Panc1 (cell line): ENCODE measurements at regions not wholly inside any gene's neighbourhood (a gene's known extent, or its start where the extent isn't known, plus 50 kb on each side); places are given as distances from the start of the nearest gene placed in this dataset.

ENCODE experiments used
- ATAC-seq: fragments of 200-7000 bp; cut with Tn5 transposase; 2 replicates; pipeline ENCODE4 v1.9.1; 2020; ENCODE audit warnings: mild to moderate bottlenecking, moderate library complexity
- BruUV-seq: library from RNA; stranded (reverse); fragments of 400-500 nt; replicated peaks from 2 replicates; lab custom pipeline; 2021; lab: Mats Ljungman, UMichigan
- CTCF ChIA-PET: fragments of 300-600 bp; sonication (Branson Sonifier 250); formaldehyde crosslinking; loops from one replicate; lab custom pipeline; 2022; ENCODE audit warnings: antibody characterized with exemption; lab: Charles Lee
- POLR2A ChIA-PET: fragments of 300-600 bp; sonication (Branson Sonifier 250); formaldehyde crosslinking; loops from one replicate; lab custom pipeline; 2022; ENCODE audit warnings: antibody characterized with exemption; lab: Charles Lee
- DNase-seq: peaks from one replicate; pipeline ENCODE4 v3.0.0-alpha.2; 2010; ENCODE audit warnings: low read depth, low spot score
- H3K27ac ChIP-seq: 2 replicates; pipeline ENCODE4 v1.5.1; 2011; ENCODE audit warnings: mild to moderate bottlenecking, low read length, inconsistent platforms
- H3K27me3 ChIP-seq: fragments of 200-500 bp; sonication (Bioruptor generic); 2 replicates; pipeline ENCODE4 v1.6.0; 2014; ENCODE audit warnings: low read length, inconsistent platforms; ENCODE audit not compliant: control insufficient read depth, insufficient read depth
- H3K36me3 ChIP-seq: fragments of 200-500 bp; sonication (Bioruptor generic); 2 replicates; pipeline ENCODE4 v1.5.1; 2014; ENCODE audit warnings: inconsistent platforms, mild to moderate bottlenecking, low read length, moderate library complexity; ENCODE audit not compliant: control insufficient read depth, insufficient read depth
- H3K4me1 ChIP-seq: 2 replicates; pipeline ENCODE4 v1.5.1; 2011; ENCODE audit warnings: inconsistent platforms, mild to moderate bottlenecking, low read length, moderate library complexity; ENCODE audit not compliant: control insufficient read depth, insufficient read depth
- H3K4me3 ChIP-seq, 2 experiments: 2 replicates each; pipeline ENCODE4 v1.5.1; 2011 to 2012; ENCODE audit warnings: low read depth in 2 of 2, low read length in 2 of 2, mild to moderate bottlenecking in 2 of 2, inconsistent platforms in 1 of 2, moderate library complexity in 1 of 2
- H3K9me3 ChIP-seq: fragments of 200-500 bp; sonication (Bioruptor generic); 2 replicates; pipeline ENCODE4 v1.5.1; 2014; ENCODE audit warnings: low read depth, mild to moderate bottlenecking, inconsistent platforms, low read length, moderate library complexity; ENCODE audit not compliant: control insufficient read depth, insufficient read depth
- POLR2AphosphoS5 ChIP-seq: IDR thresholded peaks from 2 replicates; pipeline ENCODE4 v1.6.1; 2012; ENCODE audit warnings: mild to moderate bottlenecking, low read depth, low read length, moderate library complexity
- SIN3A ChIP-seq: IDR thresholded peaks from 2 replicates; pipeline ENCODE4 v1.6.1; 2012; ENCODE audit warnings: low read depth, mild to moderate bottlenecking, low read length, moderate library complexity, borderline replicate concordance; ENCODE audit not compliant: insufficient read depth
- TCF7L2 ChIP-seq: IDR thresholded peaks from 2 replicates; pipeline ENCODE4 v1.6.1; 2011; ENCODE audit warnings: mild to moderate bottlenecking, low read depth, low read length, inconsistent platforms
- in situ Hi-C: cut with HindIII; loops from 2 replicates; pipeline ENCODE4 v1.10.0; 2016; ENCODE audit warnings: low sequenced_read_pairs, low pct_unique_long_range_greater_than_20kb
- intact Hi-C: fragments of 100-400 bp; cut with micrococcal nuclease; formaldehyde crosslinking; loops from one replicate; pipeline ENCODE4 v1.10.0; 2022; ENCODE audit not compliant: unreplicated experiment
- TF ChIP-seq, protein P1 (sequence below), 2 experiments: IDR thresholded peaks; 2 replicates each; pipeline ENCODE4 v1.6.1; 2011 to 2012; ENCODE audit warnings: low read depth in 2 of 2, control low read depth in 1 of 2, low read length in 1 of 2, mild to moderate bottlenecking in 1 of 2, moderate library complexity in 1 of 2; ENCODE audit not compliant: insufficient read depth in 1 of 2
- TF ChIP-seq, protein P2 (sequence below): fragments of 450-650 bp; IDR thresholded peaks from 2 replicates; pipeline ENCODE4 v1.5.1; 2017; ENCODE audit warnings: mild to moderate bottlenecking

DNA sequence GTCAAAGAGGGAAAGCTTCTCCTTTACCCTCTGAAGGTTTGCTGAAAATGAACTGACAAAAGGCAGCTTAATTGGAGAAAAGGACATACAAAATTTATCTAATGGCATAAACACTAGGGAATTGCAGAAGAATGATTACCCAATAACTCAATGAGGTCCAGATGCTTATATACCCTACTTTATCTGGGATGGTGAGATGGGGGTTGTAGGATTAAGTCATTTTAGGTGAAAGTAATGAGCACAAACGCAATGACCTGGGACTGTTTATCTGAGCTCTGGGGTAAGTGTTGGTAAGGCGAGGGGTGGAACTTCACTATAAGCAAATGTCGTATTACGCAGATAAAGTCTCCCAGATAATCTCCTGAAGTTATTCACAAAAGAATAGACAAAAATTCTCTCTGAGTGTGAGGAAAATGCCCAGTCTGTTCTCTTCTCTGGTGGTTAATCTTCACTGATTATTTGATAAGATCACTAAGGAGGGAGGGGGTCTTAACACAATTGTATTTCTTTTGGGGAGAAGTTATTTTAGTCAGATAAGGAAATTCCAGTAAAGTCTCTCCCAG lies 1067.8 kb downstream of the DNAJB9 start:
- no TSS peak for BruUV-seq
- POLR2A ChIA-PET = no interaction called here
- no peaks in the 10 kb centered on the region for H3K9me3 ChIP-seq
- no peaks in the 10 kb centered on the region for H3K27me3 ChIP-seq
- no peak for DNase-seq
- TF ChIP-seq SIN3A (no peak), POLR2AphosphoS5 (no peak), TCF7L2 (no peak)
- TF ChIP-seq, protein P1, sequence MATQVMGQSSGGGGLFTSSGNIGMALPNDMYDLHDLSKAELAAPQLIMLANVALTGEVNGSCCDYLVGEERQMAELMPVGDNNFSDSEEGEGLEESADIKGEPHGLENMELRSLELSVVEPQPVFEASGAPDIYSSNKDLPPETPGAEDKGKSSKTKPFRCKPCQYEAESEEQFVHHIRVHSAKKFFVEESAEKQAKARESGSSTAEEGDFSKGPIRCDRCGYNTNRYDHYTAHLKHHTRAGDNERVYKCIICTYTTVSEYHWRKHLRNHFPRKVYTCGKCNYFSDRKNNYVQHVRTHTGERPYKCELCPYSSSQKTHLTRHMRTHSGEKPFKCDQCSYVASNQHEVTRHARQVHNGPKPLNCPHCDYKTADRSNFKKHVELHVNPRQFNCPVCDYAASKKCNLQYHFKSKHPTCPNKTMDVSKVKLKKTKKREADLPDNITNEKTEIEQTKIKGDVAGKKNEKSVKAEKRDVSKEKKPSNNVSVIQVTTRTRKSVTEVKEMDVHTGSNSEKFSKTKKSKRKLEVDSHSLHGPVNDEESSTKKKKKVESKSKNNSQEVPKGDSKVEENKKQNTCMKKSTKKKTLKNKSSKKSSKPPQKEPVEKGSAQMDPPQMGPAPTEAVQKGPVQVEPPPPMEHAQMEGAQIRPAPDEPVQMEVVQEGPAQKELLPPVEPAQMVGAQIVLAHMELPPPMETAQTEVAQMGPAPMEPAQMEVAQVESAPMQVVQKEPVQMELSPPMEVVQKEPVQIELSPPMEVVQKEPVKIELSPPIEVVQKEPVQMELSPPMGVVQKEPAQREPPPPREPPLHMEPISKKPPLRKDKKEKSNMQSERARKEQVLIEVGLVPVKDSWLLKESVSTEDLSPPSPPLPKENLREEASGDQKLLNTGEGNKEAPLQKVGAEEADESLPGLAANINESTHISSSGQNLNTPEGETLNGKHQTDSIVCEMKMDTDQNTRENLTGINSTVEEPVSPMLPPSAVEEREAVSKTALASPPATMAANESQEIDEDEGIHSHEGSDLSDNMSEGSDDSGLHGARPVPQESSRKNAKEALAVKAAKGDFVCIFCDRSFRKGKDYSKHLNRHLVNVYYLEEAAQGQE (IDR thresholded peaks at IDR 0.05; ENCODE audit: insufficient read depth in 1 of 2, low read depth in 2 of 2, low read length in 1 of 2) = no peak
- TF ChIP-seq, protein P2, sequence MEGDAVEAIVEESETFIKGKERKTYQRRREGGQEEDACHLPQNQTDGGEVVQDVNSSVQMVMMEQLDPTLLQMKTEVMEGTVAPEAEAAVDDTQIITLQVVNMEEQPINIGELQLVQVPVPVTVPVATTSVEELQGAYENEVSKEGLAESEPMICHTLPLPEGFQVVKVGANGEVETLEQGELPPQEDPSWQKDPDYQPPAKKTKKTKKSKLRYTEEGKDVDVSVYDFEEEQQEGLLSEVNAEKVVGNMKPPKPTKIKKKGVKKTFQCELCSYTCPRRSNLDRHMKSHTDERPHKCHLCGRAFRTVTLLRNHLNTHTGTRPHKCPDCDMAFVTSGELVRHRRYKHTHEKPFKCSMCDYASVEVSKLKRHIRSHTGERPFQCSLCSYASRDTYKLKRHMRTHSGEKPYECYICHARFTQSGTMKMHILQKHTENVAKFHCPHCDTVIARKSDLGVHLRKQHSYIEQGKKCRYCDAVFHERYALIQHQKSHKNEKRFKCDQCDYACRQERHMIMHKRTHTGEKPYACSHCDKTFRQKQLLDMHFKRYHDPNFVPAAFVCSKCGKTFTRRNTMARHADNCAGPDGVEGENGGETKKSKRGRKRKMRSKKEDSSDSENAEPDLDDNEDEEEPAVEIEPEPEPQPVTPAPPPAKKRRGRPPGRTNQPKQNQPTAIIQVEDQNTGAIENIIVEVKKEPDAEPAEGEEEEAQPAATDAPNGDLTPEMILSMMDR = no peak
- no peak overlapping the region for H3K4me3 ChIP-seq
- H3K36me3 ChIP-seq = no peaks in the 10 kb centered on the region
- H3K27ac ChIP-seq = no peak overlapping the region
- CTCF ChIA-PET = no interaction called here
- intact Hi-C loops = no loop called here
- in situ Hi-C loops = no loop called here
- no peaks in the 10 kb centered on the region for H3K4me1 ChIP-seq
- ATAC-seq = no peak

DNA sequence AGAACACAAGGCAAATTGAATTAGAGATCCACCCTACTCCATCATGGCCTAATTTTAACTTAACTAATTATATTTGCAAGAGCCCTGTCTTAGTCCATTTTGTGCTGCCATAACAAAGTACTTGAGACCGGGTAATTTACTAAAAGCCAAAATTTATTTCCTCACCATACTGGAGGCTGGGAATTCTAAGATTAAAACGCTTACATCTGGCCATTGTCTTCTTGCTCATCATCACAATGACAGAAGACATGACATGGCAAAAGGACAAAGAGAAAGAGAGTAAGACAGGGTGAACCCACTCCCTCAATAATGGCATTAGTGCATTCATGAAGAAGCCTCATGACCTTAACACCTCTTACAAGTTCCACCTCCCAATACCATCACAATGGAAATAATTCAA lies 1068.6 kb downstream of the DNAJB9 start:
- ChIA-PET POLR2A (no interaction called here), CTCF (no interaction called here)
- Histone ChIP-seq H3K4me1 (no peaks in the 10 kb centered on the region), H3K27ac (no peak overlapping the region), H3K4me3 (no peak overlapping the region), H3K9me3 (no peaks in the 10 kb centered on the region), H3K36me3 (no peaks in the 10 kb centered on the region), H3K27me3 (no peaks in the 10 kb centered on the region)
- DNase-seq (no peak), ATAC-seq (no peak)
- in situ Hi-C loops (no loop called here), intact Hi-C loops (no loop called here)
- BruUV-seq = no TSS peak
- TF ChIP-seq SIN3A (no peak), POLR2AphosphoS5 (no peak), TCF7L2 (no peak)
- TF ChIP-seq, protein P2 = no peak
- TF ChIP-seq, protein P1 (IDR thresholded peaks at IDR 0.05; ENCODE audit: insufficient read depth in 1 of 2, low read depth in 2 of 2, low read length in 1 of 2) = no peak
